Dermis blood vessel endothelial cell (primary cell): ENCODE measurements at regions not wholly inside any gene's neighbourhood (a gene's known extent, or its start where the extent isn't known, plus 50 kb on each side); places are given as distances from the start of the nearest gene placed in this dataset.
"Not testable (repeated sequence)": the region's sequence is repeated elsewhere in the genome, so short reads cannot be mapped to it uniquely, and the experiment has no call there.

Source experiments
- DNase-seq: peaks from one replicate; pipeline ENCODE4 v3.0.0; 2010

GRCh38 chr7:16318989-16319915 lies 102.1 kb downstream of the CRPPA start:
- peak; percentile 20 for DNase-seq

GRCh38 chr7:16318463-16318862 lies 102.9 kb downstream of the CRPPA start:
- DNase-seq: no peak

GRCh38 chr7:16317406-16317805 lies 103.9 kb downstream of the CRPPA start:
- no peak for DNase-seq

- DNase-seq: no peak
These were observed 106.1 kb downstream of the CRPPA start for GRCh38 chr7:16315280-16315679.

- DNase-seq: no peak
These were observed 112.2 kb downstream of the CRPPA start for GRCh38 chr7:16309129-16309528.

- no peak for DNase-seq
These were observed 120.0 kb downstream of the CRPPA start for GRCh38 chr7:16301291-16301690.

- no peak for DNase-seq
These were observed 120.9 kb downstream of the CRPPA start for GRCh38 chr7:16300361-16300895.

GRCh38 chr7:16299853-16300252 lies 121.5 kb downstream of the CRPPA start:
- DNase-seq: no peak

- no peak for DNase-seq
These were observed 123.1 kb downstream of the CRPPA start for GRCh38 chr7:16298221-16298620.

GRCh38 chr7:16295558-16295957 lies 125.8 kb downstream of the CRPPA start:
- no peak for DNase-seq

GRCh38 chr7:16293669-16294425 lies 127.5 kb downstream of the CRPPA start:
- DNase-seq: no peak

- no peak for DNase-seq
These were observed 136.8 kb downstream of the CRPPA start for GRCh38 chr7:16284581-16284980.

- no peak for DNase-seq
These were observed 143.1 kb downstream of the CRPPA start for GRCh38 chr7:16278167-16278787.

GRCh38 chr7:16271990-16272665 lies 149.2 kb downstream of the CRPPA start:
- DNase-seq: no peak

- DNase-seq: no peak
These were observed 149.9 kb downstream of the CRPPA start for GRCh38 chr7:16271355-16271915.

GRCh38 chr7:16270844-16271243 lies 150.5 kb downstream of the CRPPA start:
- DNase-seq: no peak

- DNase-seq: no peak
These were observed 152.2 kb downstream of the CRPPA start for GRCh38 chr7:16268821-16269768.

GRCh38 chr7:16267953-16268820 lies 153.2 kb downstream of the CRPPA start:
- DNase-seq: no peak

- no peak for DNase-seq
These were observed 154.5 kb downstream of the CRPPA start for GRCh38 chr7:16266877-16267276.

GRCh38 chr7:16266470-16266869 lies 154.9 kb downstream of the CRPPA start:
- DNase-seq: not testable (repeated sequence)
